HG03460 (cell line): ENCODE measurements at regions not wholly inside any gene's neighbourhood (a gene's known extent, or its start where the extent isn't known, plus 50 kb on each side); places are given as distances from the start of the nearest gene placed in this dataset.
"Not testable (repeated sequence)": the region's sequence is repeated elsewhere in the genome, so short reads cannot be mapped to it uniquely, and the experiment has no call there.

Source experiments
- ATAC-seq: cut with Tn5 transposase; IDR thresholded peaks from one replicate; pipeline ENCODE4 v1.9.1; 2021; ENCODE audit not compliant: unreplicated experiment

- no peak for ATAC-seq
Observed at GRCh38 chr4:31171362-31171761, 451.2 kb downstream of the PCDH7 start.

DNA sequence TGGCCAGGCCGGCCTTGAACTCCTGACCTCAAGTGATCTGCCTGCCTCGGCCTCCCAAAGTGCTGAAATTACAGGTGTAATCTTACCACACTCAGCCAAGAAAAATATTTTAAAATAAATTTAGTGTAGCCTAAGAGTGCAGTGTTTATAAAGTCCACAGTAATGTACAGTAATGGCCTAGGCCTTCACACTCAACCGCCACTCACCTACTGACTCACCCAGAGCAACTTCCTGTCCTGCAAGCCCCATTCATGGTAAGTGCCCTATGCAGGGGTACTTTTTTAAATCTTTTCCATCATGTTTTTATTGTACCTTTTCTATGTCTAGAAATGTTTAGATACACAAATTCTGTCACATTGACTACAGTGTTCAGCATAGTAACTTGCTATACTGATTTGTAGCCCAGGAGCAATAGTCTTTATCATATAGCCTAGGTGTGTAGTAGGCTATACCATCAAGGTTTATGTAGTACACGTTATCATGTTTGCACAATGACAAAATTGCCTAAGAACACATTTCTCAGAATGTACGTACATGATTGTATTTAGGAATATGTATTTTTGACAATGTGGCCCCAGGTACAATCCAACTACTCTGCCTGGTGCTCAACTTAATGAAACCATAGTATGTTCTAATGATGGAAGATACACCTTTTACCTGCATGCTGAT lies 455.2 kb downstream of the PCDH7 start:
- ATAC-seq = no peak

GRCh38 chr4:31183256-31183655 lies 463.1 kb downstream of the PCDH7 start:
- ATAC-seq = no peak

DNA sequence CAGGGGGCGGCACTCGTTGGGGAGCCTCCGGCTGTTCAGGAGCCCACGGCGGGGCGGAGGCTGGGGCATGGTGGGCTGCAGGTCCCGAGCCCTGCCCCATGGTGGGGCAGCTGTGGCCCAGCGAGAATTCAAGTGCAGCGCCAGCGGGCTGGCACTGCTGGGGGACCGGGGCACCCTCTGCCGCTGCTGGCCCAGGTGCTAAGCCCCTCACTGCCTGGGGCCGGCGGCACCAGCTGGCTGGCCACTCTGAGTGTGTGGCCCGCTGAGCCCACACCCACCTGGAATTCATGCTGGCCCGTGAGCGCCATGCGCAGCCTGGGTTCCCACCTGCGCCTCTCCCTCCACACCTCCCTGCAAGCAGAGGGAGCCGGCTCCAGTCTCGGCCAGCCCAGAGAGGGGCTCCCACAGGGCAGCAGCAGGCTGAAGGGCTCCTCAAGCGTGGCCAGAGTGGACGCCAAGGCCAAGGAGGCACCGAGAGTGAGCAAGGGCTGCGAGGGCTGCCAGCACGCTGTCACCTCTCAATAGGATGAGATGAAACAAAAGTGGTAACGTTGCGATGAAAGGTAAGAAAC lies 464.9 kb downstream of the PCDH7 start:
- ATAC-seq = no peak

GRCh38 chr4:31187979-31188378 lies 467.8 kb downstream of the PCDH7 start:
- ATAC-seq = no peak

DNA sequence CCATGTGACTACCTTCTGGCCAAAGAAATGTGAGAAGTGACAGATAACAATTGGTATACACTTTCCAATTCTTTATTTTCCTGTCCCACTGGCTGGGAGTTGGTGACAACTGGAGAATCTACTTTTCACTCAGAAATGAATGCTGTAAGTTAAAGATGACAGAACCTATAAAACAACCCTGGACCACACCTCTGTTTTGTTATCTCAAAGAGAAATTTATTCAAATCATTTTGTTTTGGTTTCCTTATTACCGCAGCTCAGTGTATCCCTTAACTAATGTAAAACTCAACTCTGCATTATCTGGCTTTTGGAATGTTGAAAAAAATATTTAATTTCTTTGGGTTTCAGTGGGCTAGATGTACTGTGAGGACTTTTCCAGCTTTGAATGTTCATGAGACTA lies 469.8 kb downstream of the PCDH7 start:
- ATAC-seq = no peak

- no peak for ATAC-seq
Observed at GRCh38 chr4:31190671-31191070, 470.5 kb downstream of the PCDH7 start.

- ATAC-seq = no peak
Observed at GRCh38 chr4:31192341-31192740, 472.2 kb downstream of the PCDH7 start.

GRCh38 chr4:31193521-31193920 lies 473.4 kb downstream of the PCDH7 start:
- ATAC-seq = no peak

- ATAC-seq = no peak
Observed at GRCh38 chr4:31194823-31195222, 474.7 kb downstream of the PCDH7 start.

DNA sequence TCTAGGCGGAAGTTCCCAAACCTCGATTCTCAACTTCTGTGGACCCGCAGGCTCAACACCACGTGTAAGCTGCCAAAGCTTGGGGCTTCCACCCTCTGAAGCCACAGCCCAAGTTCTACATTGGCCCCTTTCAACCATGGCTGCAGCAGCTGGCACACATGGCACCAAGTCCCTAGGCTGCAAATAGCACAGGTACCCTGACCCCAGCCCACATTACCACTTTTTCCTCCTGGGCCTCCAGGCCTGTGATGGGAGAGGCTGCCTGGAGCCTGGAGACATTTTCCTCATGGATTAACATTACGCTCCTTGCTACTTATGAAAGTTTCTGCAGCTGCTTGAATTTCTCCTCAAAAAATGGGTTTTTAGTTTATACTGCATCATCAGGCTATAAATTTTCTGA lies 479.5 kb downstream of the PCDH7 start:
- ATAC-seq = no peak

- not testable (repeated sequence) for ATAC-seq
Observed at GRCh38 chr4:31202054-31202453, 481.9 kb downstream of the PCDH7 start.

- ATAC-seq = no peak
Observed at GRCh38 chr4:31204874-31205273, 484.7 kb downstream of the PCDH7 start.

DNA sequence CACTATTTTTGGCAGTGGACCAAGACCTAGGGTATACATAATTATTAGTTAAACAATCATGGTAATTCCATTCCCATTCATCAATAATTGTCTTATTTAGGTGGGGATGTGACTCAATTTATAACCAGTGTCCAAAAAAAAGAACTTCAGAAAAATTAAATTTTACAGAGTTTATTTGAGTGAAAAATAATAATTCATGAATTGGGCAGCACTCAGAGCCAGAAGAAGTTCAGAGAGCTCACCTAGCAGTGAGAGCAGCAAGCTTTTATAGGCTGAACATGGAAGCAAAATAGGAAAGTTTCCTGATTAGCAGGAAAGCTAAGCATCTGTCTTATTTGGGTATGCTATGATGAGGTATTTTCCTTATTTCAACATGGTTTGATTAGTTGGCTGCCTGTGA lies 500.8 kb downstream of the PCDH7 start:
- no peak for ATAC-seq

GRCh38 chr4:31228068-31228467 lies 507.9 kb downstream of the PCDH7 start:
- no peak for ATAC-seq

- no peak for ATAC-seq
Observed at GRCh38 chr4:31230594-31230993, 510.4 kb downstream of the PCDH7 start.

DNA sequence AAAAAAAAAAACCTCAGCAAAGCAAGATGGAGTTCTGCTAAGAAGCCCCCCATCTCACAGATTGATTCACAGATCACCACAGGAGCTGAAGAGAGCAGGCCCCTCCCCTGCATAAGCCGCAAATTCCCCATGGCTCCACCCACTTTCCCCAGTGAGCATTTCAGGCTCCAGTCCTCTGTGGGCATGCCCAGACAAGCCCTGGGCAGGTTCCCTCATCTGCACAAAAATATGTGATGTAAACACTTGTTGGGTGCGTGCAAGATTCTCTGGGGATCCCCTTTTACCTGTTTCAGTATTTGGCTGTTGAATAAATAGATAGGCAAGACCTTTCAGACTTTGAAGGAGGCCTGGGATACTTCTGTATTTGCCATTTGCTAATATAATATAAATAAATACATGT lies 514.3 kb downstream of the PCDH7 start:
- no peak for ATAC-seq

DNA sequence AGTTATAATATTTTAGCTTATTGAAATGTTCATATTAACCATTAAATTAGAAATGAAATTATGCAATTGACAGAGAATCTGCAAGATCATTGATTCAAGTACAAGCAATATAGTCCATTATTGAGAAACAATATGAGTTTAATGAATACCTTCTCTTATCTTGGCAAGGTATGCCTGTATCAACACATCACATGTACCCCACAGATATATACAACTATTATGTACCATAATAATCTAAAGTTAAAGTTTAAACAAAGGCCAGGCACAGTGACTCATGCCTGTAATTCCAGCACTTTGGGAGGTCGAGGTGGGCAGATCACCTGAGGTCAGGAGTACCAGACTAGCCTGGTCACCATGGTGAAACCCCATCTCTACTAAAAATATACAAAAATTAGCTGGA lies 514.7 kb downstream of the PCDH7 start:
- no peak for ATAC-seq

DNA sequence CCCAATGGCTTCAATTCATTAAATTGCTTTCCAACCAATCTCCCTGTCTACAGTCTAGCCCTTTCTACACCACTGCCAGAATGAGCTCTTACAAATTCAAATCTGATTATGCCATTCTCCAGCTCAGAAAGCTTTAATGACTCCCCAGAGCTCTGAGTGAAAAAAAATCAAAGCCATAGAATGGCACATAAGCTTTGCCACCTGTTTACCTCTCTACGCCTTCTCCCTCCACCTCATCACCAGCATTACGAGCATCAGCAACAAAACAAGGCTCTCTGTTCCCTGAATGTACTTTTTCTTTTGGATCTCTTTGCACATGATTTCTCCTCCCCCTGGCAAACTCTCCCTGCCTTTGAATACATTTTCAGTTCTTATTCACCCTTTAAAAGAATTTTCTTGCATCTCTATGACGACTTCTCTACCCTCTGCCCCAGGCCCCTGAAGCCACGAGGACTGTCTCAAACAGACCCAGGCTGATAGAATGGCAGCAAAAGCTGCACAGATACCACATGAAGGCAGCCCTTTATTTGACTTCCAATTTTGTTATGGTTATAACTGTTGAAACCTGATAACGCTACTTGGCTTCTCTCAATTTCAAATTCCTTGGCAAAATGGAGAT lies 516.0 kb downstream of the PCDH7 start:
- no peak for ATAC-seq

GRCh38 chr4:31236639-31237173 lies 516.5 kb downstream of the PCDH7 start:
- no peak for ATAC-seq

DNA sequence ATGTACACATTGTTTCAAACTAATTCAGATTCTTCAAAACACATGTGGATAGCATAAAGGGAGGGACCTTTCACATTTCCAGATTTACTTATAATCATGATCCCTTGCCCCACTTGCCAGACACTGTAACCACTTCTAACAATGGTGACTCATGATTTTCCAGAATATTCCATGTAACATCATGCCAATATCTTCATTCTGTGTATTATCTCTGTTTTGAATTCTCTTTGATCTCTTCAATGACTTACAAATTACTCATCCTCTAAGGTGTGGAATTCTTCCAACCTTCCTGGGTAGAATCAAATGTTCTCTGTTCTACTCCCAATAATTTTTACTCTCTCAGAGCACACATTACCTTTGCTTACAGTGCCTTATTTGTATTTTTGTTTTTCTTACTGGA lies 517.1 kb downstream of the PCDH7 start:
- no peak for ATAC-seq

DNA sequence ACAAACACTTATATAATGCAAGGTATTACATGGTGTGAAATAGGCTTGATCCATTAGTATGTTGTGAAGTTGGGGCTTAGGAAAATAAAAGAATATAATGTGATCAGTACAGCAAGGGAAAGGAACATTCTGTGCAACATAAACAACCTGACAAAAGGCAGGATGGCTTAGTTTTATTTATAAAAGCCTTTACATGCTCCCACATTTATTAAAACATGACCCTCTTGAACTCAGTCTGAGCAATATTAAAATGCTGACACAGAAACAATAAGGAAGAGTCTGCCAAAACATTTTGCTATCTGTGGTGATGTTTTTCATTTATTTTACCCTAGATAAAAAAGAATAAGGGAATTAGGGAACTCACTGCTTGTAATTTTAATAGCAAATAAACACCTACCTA lies 519.7 kb downstream of the PCDH7 start:
- ATAC-seq = no peak
